ENCODE measurements at regions not wholly inside any gene's neighbourhood (a gene's known extent, or its start where the extent isn't known, plus 50 kb on each side); places are given as distances from the start of the nearest gene placed in this dataset.

DNA sequence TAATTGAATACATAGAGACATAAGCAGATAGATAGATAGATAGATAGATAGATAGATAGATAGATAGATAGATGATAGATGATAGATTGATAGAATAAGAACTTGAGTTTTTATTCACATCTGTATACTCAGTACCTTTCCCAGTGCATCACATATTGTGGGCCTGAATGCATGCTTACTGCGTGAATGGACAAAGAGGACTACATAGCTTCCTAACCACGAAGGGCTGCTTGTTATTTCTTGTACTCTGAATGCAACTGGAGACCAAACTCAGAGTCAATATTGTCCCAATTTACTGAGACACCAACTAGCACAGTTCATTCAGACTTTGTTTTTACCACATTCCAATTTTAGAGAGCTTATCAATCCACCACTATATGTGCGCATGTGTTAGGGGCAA is 422.9 kb upstream of the GRM7 start:
- TF ChIP-seq MYPOP (CRISPR knock-in tag; IDR thresholded peaks at IDR 0.05) (no peak), POLR2A (IDR thresholded peaks at IDR 0.05; ENCODE audit: insufficient read depth in 1 of 2, low read depth in 2 of 2, low read length in 2 of 2) (no peak), USF2 (IDR thresholded peaks at IDR 0.05; ENCODE audit: low read depth, low read length) (no peak), USF2 (CRISPR knock-in tag; IDR thresholded peaks at IDR 0.05; ENCODE audit: borderline replicate concordance) (no peak), ZNF619 (CRISPR knock-in tag; IDR thresholded peaks at IDR 0.05) (no peak), RBAK (CRISPR knock-in tag; IDR thresholded peaks at IDR 0.05) (no peak)
- TF ChIP-seq, protein P1, sequence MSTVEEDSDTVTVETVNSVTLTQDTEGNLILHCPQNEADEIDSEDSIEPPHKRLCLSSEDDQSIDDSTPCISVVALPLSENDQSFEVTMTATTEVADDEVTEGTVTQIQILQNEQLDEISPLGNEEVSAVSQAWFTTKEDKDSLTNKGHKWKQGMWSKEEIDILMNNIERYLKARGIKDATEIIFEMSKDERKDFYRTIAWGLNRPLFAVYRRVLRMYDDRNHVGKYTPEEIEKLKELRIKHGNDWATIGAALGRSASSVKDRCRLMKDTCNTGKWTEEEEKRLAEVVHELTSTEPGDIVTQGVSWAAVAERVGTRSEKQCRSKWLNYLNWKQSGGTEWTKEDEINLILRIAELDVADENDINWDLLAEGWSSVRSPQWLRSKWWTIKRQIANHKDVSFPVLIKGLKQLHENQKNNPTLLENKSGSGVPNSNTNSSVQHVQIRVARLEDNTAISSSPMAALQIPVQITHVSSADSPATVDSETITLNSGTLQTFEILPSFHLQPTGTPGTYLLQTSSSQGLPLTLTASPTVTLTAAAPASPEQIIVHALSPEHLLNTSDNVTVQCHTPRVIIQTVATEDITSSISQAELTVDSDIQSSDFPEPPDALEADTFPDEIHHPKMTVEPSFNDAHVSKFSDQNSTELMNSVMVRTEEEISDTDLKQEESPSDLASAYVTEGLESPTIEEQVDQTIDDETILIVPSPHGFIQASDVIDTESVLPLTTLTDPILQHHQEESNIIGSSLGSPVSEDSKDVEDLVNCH (CRISPR knock-in tag; IDR thresholded peaks at IDR 0.05): no peak
